Activated CD4-positive, alpha-beta T cell treated with anti-CD3 and anti-CD28 coated beads for 36 hours (primary cell): ENCODE measurements at regions not wholly inside any gene's neighbourhood (a gene's known extent, or its start where the extent isn't known, plus 50 kb on each side); places are given as distances from the start of the nearest gene placed in this dataset.

Experiments
- ATAC-seq: fragments of 200-7000 bp; cut with Tn5 transposase; one replicate; pipeline ENCODE4 v1.10.0; 2021; ENCODE audit warnings: mild to moderate bottlenecking, moderate library complexity
- CTCF ChIA-PET: fragments of 350-600 bp; sonication (Branson Sonifier 250); formaldehyde crosslinking; loops from one replicate; lab custom pipeline; 2021; ENCODE audit warnings: antibody characterized with exemption; lab: Charles Lee
- POLR2A ChIA-PET: fragments of 350-600 bp; sonication (Branson Sonifier 250); formaldehyde crosslinking; loops from one replicate; lab custom pipeline; 2021; ENCODE audit warnings: antibody characterized with exemption, inconsistent platforms; lab: Charles Lee
- DNase-seq: peaks from one replicate; pipeline ENCODE4 v3.0.0-alpha.2; 2020
- H3K27ac Mint-ChIP-seq: one replicate; pipeline ENCODE4 v1.8.0; 2021; ENCODE audit warnings: mixed read lengths
- H3K27me3 Mint-ChIP-seq: one replicate; pipeline ENCODE4 v1.8.0; 2021; ENCODE audit warnings: mixed read lengths
- H3K36me3 Mint-ChIP-seq: one replicate; pipeline ENCODE4 v1.8.0; 2021; ENCODE audit warnings: low read depth, mixed read lengths
- H3K4me1 Mint-ChIP-seq: one replicate; pipeline ENCODE4 v1.8.0; 2021; ENCODE audit warnings: mixed read lengths
- H3K4me3 Mint-ChIP-seq: one replicate; pipeline ENCODE4 v1.8.0; 2021; ENCODE audit warnings: mild to moderate bottlenecking, moderate library complexity, mixed read lengths
- H3K9me3 Mint-ChIP-seq: one replicate; pipeline ENCODE4 v1.8.0; 2021; ENCODE audit warnings: low read depth, mixed read lengths
- intact Hi-C, 2 experiments: fragments of 100-400 bp; cut with DNase I in 1 of 2; cut with micrococcal nuclease in 1 of 2; formaldehyde crosslinking; loops; one replicate each; pipeline versions ENCODE4 v1.14.2 to v1.15.1; 2022 to 2024; cut with DNase I, micrococcal nuclease

DNA sequence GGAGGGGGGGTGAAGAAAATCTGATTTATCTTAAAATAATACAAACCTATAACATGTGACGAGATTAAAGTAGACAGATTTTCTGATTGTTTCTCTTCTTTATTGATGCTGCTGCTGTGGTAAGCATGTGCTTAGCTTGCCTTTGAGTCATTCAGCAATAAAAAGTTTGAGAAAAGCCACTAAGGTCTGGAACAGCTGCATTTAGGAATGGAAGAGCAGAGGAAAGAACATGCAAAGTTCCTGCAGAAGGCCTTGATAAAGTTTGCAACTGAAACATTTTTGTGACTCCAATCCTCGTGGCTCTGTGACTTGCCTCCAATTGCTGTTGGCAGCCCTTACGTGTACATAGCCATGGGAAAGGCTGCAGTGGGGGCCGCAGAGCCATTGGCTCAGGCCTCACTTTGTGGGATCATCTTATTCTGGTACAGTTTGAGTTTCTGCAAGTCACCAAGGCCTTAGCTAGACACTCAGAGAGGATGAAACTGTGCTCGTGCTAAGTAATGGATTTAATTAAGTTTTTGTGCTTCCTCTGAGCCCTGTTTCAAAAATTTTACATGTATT is 370.2 kb downstream of the AASDHPPT start:
- no peak for DNase-seq
- H3K4me1 Mint-ChIP-seq = no peaks in the 10 kb centered on the region
- POLR2A ChIA-PET = no interaction called here
- H3K27me3 Mint-ChIP-seq = no peaks in the 10 kb centered on the region
- no peak overlapping the region for H3K27ac Mint-ChIP-seq
- H3K36me3 Mint-ChIP-seq = no peaks in the 10 kb centered on the region
- no peak for ATAC-seq
- H3K4me3 Mint-ChIP-seq = no peak overlapping the region
- CTCF ChIA-PET = no interaction called here
- H3K9me3 Mint-ChIP-seq = peaks cover 1% of the 10 kb centered on the region
- intact Hi-C loops = no loop called here

DNA sequence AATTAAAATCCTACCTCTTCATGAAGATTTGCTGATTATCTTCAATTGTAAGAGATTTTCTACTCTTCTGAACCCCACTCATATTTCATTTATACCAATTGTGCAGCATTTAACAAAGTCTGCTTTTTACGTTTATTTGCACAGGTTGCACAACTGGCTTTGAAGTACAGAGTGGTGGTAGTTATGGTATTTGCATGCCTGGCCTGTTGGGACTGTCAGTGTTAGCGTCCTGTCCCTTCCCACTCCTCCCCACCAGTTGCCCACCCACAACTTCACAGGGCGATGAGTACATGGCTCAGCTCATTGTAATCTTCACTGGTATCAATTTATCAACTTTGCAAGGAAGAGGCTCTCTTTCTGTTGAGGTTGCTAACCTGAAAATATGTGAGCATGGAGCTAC is 372.3 kb downstream of the AASDHPPT start:
- intact Hi-C loops = no loop called here
- no peak overlapping the region for H3K27ac Mint-ChIP-seq
- H3K4me3 Mint-ChIP-seq = no peak overlapping the region
- no peaks in the 10 kb centered on the region for H3K27me3 Mint-ChIP-seq
- no peaks in the 10 kb centered on the region for H3K4me1 Mint-ChIP-seq
- ATAC-seq (no peak), DNase-seq (no peak)
- peaks cover 5% of the 10 kb centered on the region for H3K9me3 Mint-ChIP-seq
- H3K36me3 Mint-ChIP-seq = no peaks in the 10 kb centered on the region
- ChIA-PET POLR2A (no interaction called here), CTCF (no interaction called here)

DNA sequence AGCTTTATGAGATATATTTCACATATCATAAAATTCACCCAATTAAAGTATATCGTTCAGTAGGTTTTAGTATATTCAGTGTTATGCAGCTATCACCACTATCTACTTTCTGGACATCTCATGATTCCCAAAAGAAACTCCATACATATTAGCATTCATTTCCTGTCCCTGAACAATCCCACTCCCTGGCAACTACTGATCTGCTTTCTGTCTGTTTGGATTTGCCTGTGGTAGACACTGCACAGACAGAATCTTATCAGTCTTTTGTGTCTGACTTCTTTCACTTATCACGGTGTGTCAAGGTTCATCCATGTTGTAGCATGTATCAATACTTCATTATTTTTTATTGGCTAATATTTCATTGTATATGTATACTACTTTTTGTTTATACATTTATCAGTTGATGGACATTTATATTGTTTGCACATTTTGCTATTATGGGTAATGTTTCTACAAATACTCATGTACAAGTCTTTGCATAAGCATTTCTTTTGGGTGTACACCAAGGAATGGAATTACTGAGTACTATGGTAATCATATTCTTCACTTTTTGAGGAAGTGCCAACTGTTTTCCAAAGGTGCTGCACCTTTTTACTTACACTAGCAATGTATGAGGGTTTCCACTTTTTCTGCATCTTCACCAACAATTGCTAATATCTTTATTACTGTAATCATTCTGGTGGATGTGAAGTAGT is 373.9 kb downstream of the AASDHPPT start:
- Mint-ChIP-seq H3K27ac (no peak overlapping the region), H3K4me1 (no peaks in the 10 kb centered on the region), H3K36me3 (no peaks in the 10 kb centered on the region), H3K4me3 (no peak overlapping the region), H3K27me3 (no peaks in the 10 kb centered on the region), H3K9me3 (peaks cover 5% of the 10 kb centered on the region)
- POLR2A ChIA-PET = no interaction called here
- ATAC-seq (no peak), DNase-seq (no peak)
- CTCF ChIA-PET = no interaction called here
- intact Hi-C loops = no loop called here

DNA sequence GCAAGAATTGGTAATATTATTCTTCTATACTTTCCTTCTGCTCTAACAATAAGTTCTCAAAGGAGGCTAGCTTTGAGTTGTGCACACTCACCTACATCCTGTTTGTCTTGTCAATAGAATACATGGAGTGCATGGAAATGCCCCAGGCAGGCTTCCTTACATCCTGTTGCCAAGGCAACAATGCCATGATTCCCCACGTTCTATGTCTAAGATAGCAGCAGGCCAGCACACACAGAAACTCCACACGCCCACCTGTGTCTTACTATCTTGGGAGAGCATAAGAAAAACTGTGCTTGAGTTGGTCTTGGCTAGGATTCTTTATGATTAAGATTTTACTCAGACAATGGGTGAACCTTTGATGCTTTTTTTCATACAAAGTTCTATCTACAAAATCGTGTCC is 379.2 kb downstream of the AASDHPPT start:
- no peaks in the 10 kb centered on the region for H3K27me3 Mint-ChIP-seq

GRCh38 chr11:106457727-106458126 is 380.3 kb downstream of the AASDHPPT start:
- Mint-ChIP-seq H3K27me3 (no peaks in the 10 kb centered on the region), H3K36me3 (no peaks in the 10 kb centered on the region), H3K27ac (no peak overlapping the region), H3K4me3 (no peak overlapping the region), H3K9me3 (peaks cover 4% of the 10 kb centered on the region), H3K4me1 (no peaks in the 10 kb centered on the region)
- DNase-seq (no peak), ATAC-seq (no peak)
- ChIA-PET POLR2A (no interaction called here), CTCF (no interaction called here)
- intact Hi-C loops = no loop called here

More for the DNA sequence above, 379.2 kb downstream of the AASDHPPT start:
- Mint-ChIP-seq H3K27ac (no peak overlapping the region), H3K36me3 (no peaks in the 10 kb centered on the region), H3K4me1 (no peaks in the 10 kb centered on the region), H3K4me3 (no peak overlapping the region), H3K9me3 (peaks cover 4% of the 10 kb centered on the region)
- intact Hi-C loops = no loop called here
- ATAC-seq (no peak), DNase-seq (no peak)
- POLR2A ChIA-PET = no interaction called here
- CTCF ChIA-PET = no interaction called here

DNA sequence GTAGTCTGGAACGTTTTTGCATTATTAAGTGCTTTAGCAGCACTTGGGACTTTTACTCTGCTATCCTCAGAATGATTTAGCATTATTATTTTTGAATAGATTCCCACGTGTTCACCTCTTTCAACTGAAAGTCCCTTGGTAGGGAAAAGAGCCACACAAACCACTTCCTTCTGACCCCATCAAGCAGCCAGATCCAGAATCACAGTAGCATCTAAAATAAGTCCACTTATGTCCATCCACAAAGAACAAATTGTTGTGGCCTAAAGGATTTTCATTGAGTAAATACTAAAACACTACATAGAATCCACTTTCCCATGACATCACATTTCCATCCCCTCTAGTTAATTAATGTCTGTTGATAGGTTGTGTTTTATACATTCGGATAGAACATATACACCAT is 381.7 kb downstream of the AASDHPPT start:
- intact Hi-C loops = no loop called here
- ATAC-seq = no peak
- no peak overlapping the region for H3K27ac Mint-ChIP-seq
- H3K4me1 Mint-ChIP-seq = no peaks in the 10 kb centered on the region
- H3K4me3 Mint-ChIP-seq = no peak overlapping the region
- ChIA-PET CTCF (no interaction called here), POLR2A (no interaction called here)
- no peaks in the 10 kb centered on the region for H3K36me3 Mint-ChIP-seq
- no peaks in the 10 kb centered on the region for H3K27me3 Mint-ChIP-seq
- H3K9me3 Mint-ChIP-seq = peaks cover 3% of the 10 kb centered on the region
- DNase-seq = no peak

DNA sequence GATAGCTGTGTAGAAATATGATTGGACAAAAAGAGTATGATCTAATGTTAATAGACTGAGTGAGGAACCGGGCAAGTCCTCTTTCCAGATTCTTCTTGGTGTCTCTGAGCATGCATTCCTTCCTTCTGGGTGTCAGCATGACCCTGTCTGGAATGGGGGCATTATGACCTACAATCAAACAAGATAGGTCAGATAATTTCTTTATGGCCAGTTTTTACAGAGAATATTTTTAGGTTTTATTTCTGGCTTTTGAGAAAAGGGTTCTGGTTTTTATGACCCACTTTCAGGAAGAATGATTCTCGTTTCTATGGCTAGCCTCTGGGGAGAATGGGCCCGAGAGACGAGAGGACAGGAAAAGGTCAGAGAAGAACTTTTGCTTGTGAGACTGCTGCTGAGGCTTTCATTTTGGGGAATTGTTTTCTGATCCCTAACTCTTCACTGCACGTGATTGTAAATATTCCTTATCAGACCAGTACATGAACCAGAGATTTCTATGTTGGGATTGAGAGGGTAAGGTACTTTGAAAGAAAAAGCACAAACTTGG is 383.8 kb downstream of the AASDHPPT start:
- H3K9me3 Mint-ChIP-seq = no peaks in the 10 kb centered on the region
- no peaks in the 10 kb centered on the region for H3K36me3 Mint-ChIP-seq
- no peak overlapping the region for H3K4me3 Mint-ChIP-seq
- H3K4me1 Mint-ChIP-seq = no peaks in the 10 kb centered on the region
- no peak for DNase-seq
- ChIA-PET POLR2A (no interaction called here), CTCF (no interaction called here)
- intact Hi-C loops = no loop called here
- no peaks in the 10 kb centered on the region for H3K27me3 Mint-ChIP-seq
- H3K27ac Mint-ChIP-seq = no peak overlapping the region
- no peak for ATAC-seq

- DNase-seq (no peak), ATAC-seq (no peak)
- CTCF ChIA-PET = no interaction called here
- Mint-ChIP-seq H3K27ac (no peak overlapping the region), H3K36me3 (no peaks in the 10 kb centered on the region), H3K9me3 (no peaks in the 10 kb centered on the region), H3K27me3 (no peaks in the 10 kb centered on the region), H3K4me3 (no peak overlapping the region), H3K4me1 (no peaks in the 10 kb centered on the region)
- POLR2A ChIA-PET = no interaction called here
- intact Hi-C loops = no loop called here
Measured at GRCh38 chr11:106461839-106462545, 384.5 kb downstream of the AASDHPPT start.

GRCh38 chr11:106463154-106463553 is 385.7 kb downstream of the AASDHPPT start:
- Mint-ChIP-seq H3K27me3 (no peaks in the 10 kb centered on the region), H3K4me1 (no peaks in the 10 kb centered on the region), H3K9me3 (no peaks in the 10 kb centered on the region), H3K4me3 (no peak overlapping the region), H3K27ac (no peak overlapping the region), H3K36me3 (no peaks in the 10 kb centered on the region)
- ChIA-PET CTCF (no interaction called here), POLR2A (no interaction called here)
- intact Hi-C loops = no loop called here
- DNase-seq = no peak
- ATAC-seq = no peak

- POLR2A ChIA-PET = no interaction called here
- intact Hi-C loops = no loop called here
- Mint-ChIP-seq H3K4me1 (no peaks in the 10 kb centered on the region), H3K27ac (no peak overlapping the region), H3K36me3 (no peaks in the 10 kb centered on the region), H3K27me3 (no peaks in the 10 kb centered on the region), H3K4me3 (no peak overlapping the region), H3K9me3 (no peaks in the 10 kb centered on the region)
- ATAC-seq (no peak), DNase-seq (no peak)
- CTCF ChIA-PET = no interaction called here
Measured at GRCh38 chr11:106463796-106464201, 386.3 kb downstream of the AASDHPPT start.

GRCh38 chr11:106464728-106465127 is 387.3 kb downstream of the AASDHPPT start:
- DNase-seq (no peak), ATAC-seq (no peak)
- intact Hi-C loops = no loop called here
- Mint-ChIP-seq H3K9me3 (no peaks in the 10 kb centered on the region), H3K27ac (no peak overlapping the region), H3K4me1 (no peaks in the 10 kb centered on the region), H3K27me3 (no peaks in the 10 kb centered on the region), H3K36me3 (no peaks in the 10 kb centered on the region), H3K4me3 (no peak overlapping the region)
- ChIA-PET POLR2A (no interaction called here), CTCF (no interaction called here)

DNA sequence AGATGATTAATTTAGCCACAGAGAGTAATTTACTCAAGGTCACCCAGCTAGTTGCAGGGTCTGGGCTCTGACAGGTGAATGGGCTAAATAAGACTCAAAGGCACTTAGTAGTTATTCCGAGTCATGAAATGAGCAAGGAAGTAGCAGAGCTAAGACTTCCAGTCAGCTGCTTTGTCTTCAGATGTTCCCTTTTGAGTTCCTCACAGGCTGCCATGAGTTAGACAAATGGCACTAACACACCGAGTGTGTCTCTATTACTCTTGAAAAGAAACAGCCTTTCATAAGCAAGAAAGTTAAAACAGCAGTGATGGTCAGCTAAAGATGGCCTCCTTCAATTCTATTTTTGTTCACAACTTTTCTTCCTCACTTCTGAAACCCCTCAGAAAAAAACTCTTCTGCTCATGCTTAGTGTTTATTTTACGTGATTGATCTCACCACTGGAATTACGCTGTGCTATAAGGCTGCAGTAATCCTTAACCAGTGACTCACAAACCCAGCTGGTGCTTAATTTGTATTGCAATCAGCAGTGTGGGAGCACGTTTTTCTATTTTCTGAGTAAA is 389.1 kb downstream of the AASDHPPT start:
- no peak overlapping the region for H3K4me3 Mint-ChIP-seq
- no peak for DNase-seq
- ChIA-PET POLR2A (no interaction called here), CTCF (no interaction called here)
- H3K36me3 Mint-ChIP-seq = no peaks in the 10 kb centered on the region
- H3K27me3 Mint-ChIP-seq = no peaks in the 10 kb centered on the region
- H3K4me1 Mint-ChIP-seq = no peaks in the 10 kb centered on the region
- H3K9me3 Mint-ChIP-seq = no peaks in the 10 kb centered on the region
- intact Hi-C loops = no loop called here
- no peak overlapping the region for H3K27ac Mint-ChIP-seq
- no peak for ATAC-seq
